H1 (cell line): ENCODE measurements at regions not wholly inside any gene's neighbourhood (a gene's known extent, or its start where the extent isn't known, plus 50 kb on each side); places are given as distances from the start of the nearest gene placed in this dataset.

Experiments
- CTCF ChIA-PET: fragments of 300-600 bp; sonication (Branson Sonifier 250); formaldehyde crosslinking; loops from one replicate; lab custom pipeline; 2021; ENCODE audit not compliant: partially characterized antibody; lab: Charles Lee
- POLR2A ChIA-PET: fragments of 300-600 bp; sonication (Branson Sonifier 250); formaldehyde crosslinking; loops from one replicate; lab custom pipeline; 2021; ENCODE audit warnings: inconsistent platforms; ENCODE audit not compliant: partially characterized antibody; lab: Charles Lee
- DNase-seq, 2 experiments: peaks; one replicate each; pipeline versions ENCODE4 v3.0.0 to v3.0.0-alpha.2; 2010 to 2022; ENCODE audit warnings: low spot score in 2 of 2, low read depth in 1 of 2, mixed read lengths in 1 of 2
- FAIRE-seq: peaks from 2 replicates; lab custom pipeline; 2011; peaks lifted over from hg19 to GRCh38; lab: Jason Lieb, UNC
- H2AFZ ChIP-seq: 2 replicates; pipeline ENCODE4 v1.8.1; 2012; ENCODE audit warnings: low read length, inconsistent platforms
- H2AK5ac ChIP-seq: 2 replicates; pipeline ENCODE4 v1.6.1; 2013; ENCODE audit warnings: low read depth, low read length
- H2BK120ac ChIP-seq: replicated peaks from 2 replicates; pipeline ENCODE3; 2013; ENCODE audit warnings: low read depth, low read length, inconsistent platforms
- H2BK12ac ChIP-seq: 2 replicates; pipeline ENCODE4 v1.6.1; 2013; ENCODE audit warnings: low read depth, low read length
- H2BK15ac ChIP-seq: 2 replicates; pipeline ENCODE4 v1.6.1; 2013; ENCODE audit warnings: low read length
- H2BK20ac ChIP-seq: 2 replicates; pipeline ENCODE4 v1.6.1; 2013; ENCODE audit warnings: low read length
- H2BK5ac ChIP-seq: 2 replicates; pipeline ENCODE4 v1.6.1; 2013; ENCODE audit warnings: low read depth, low read length
- H3K14ac ChIP-seq: 2 replicates; pipeline ENCODE4 v1.6.1; 2013; ENCODE audit warnings: inconsistent platforms; ENCODE audit not compliant: insufficient read length
- H3K18ac ChIP-seq: 2 replicates; pipeline ENCODE4 v1.6.1; 2013; ENCODE audit warnings: low read length; ENCODE audit errors: extremely low read depth
- H3K23ac ChIP-seq: 2 replicates; pipeline ENCODE4 v1.6.1; 2013; ENCODE audit warnings: inconsistent platforms; ENCODE audit not compliant: insufficient read length
- H3K23me2 ChIP-seq: 2 replicates; pipeline ENCODE4 v1.6.1; 2013; ENCODE audit warnings: low read depth, low read length
- H3K27ac ChIP-seq: 2 replicates; pipeline ENCODE4 v1.6.1; 2011; ENCODE audit warnings: low read depth, low read length, inconsistent platforms
- H3K27me3 ChIP-seq, 4 experiments: replicated peaks in 1 of 4; 1 replicate in 1 of 4; 2 replicates in 3 of 4; pipeline versions ENCODE4 v1.6.1 to v1.8.1; 2011 to 2013; ENCODE audit warnings: low read length in 3 of 4, mild to moderate bottlenecking in 3 of 4, inconsistent platforms in 2 of 4, mixed read lengths in 2 of 4, moderate library complexity in 1 of 4; ENCODE audit not compliant: control insufficient read depth in 3 of 4, insufficient read depth in 3 of 4; ENCODE audit errors: extremely low read depth in 1 of 4
- H3K36me3 ChIP-seq, 4 experiments: 2 replicates each; pipeline versions ENCODE4 v1.6.1 to v1.8.1; 2011 to 2013; ENCODE audit warnings: mild to moderate bottlenecking in 4 of 4, low read length in 3 of 4, moderate library complexity in 2 of 4, control low read depth in 1 of 4, inconsistent platforms in 1 of 4; ENCODE audit not compliant: insufficient read depth in 4 of 4, control insufficient read depth in 2 of 4
- H3K4ac ChIP-seq: replicated peaks from 2 replicates; pipeline ENCODE3; 2013; ENCODE audit warnings: low read length, low read depth, mixed read lengths, inconsistent platforms; ENCODE audit not compliant: insufficient read length
- H3K4me1 ChIP-seq, 4 experiments: replicated peaks in 1 of 4; 1 replicate in 1 of 4; 2 replicates in 3 of 4; pipeline versions ENCODE4 v1.6.1 to v1.8.1; 2011 to 2013; ENCODE audit warnings: low read length in 3 of 4, inconsistent platforms in 2 of 4, mixed read lengths in 1 of 4; ENCODE audit not compliant: insufficient read depth in 4 of 4, control insufficient read depth in 3 of 4
- H3K4me2 ChIP-seq, 2 experiments: 2 replicates each; pipeline versions ENCODE4 v1.6.1 to v1.8.1; 2011 to 2013; ENCODE audit warnings: low read depth in 2 of 2, low read length in 2 of 2, control low read depth in 1 of 2, inconsistent platforms in 1 of 2, mild to moderate bottlenecking in 1 of 2; ENCODE audit not compliant: insufficient read depth in 1 of 2
- H3K4me3 ChIP-seq, 4 experiments: fragments of 200-600, 300-600 bp in 1 of 4; sonication (generic), shearing (Covaris generic), sonication (Bioruptor Twin) in 1 of 4; 2 replicates each; pipeline versions ENCODE4 v1.5.1 to v1.8.1; 2011 to 2016; ENCODE audit warnings: low read length in 4 of 4, low read depth in 3 of 4, control low read depth in 2 of 4, inconsistent platforms in 2 of 4, mild to moderate bottlenecking in 2 of 4, mixed read lengths in 1 of 4, moderate library complexity in 1 of 4; ENCODE audit not compliant: insufficient read depth in 2 of 4; ENCODE audit errors: extremely low read depth in 1 of 4
- H3K56ac ChIP-seq: replicated peaks from 2 replicates; pipeline ENCODE3; 2013; ENCODE audit warnings: low read depth, mild to moderate bottlenecking, mixed read lengths, low read length, inconsistent platforms; ENCODE audit not compliant: insufficient read length
- H3K79me1 ChIP-seq: 2 replicates; pipeline ENCODE4 v1.6.1; 2013; ENCODE audit warnings: low read depth, low read length, control low read depth
- H3K79me2 ChIP-seq, 2 experiments: 2 replicates each; pipeline versions ENCODE4 v1.6.1 to v1.8.1; 2012 to 2013; ENCODE audit warnings: low read length in 2 of 2, mild to moderate bottlenecking in 2 of 2, inconsistent platforms in 1 of 2; ENCODE audit not compliant: insufficient read depth in 2 of 2, control insufficient read depth in 1 of 2
- H3K9ac ChIP-seq, 4 experiments: replicated peaks in 1 of 4; 1 replicate in 1 of 4; 2 replicates in 3 of 4; pipeline versions ENCODE4 v1.6.1 to v1.8.1; 2011 to 2013; ENCODE audit warnings: low read depth in 3 of 4, low read length in 3 of 4, control low read depth in 2 of 4, mild to moderate bottlenecking in 2 of 4, moderate library complexity in 2 of 4, inconsistent platforms in 1 of 4; ENCODE audit errors: extremely low read depth in 1 of 4
- H3K9me3 ChIP-seq, 2 experiments: 2 replicates each; pipeline versions ENCODE4 v1.6.1 to v1.8.1; 2012 to 2013; ENCODE audit warnings: mild to moderate bottlenecking in 2 of 2, moderate library complexity in 2 of 2, control low read depth in 1 of 2, inconsistent platforms in 1 of 2, low read depth in 1 of 2, low read length in 1 of 2, mixed read lengths in 1 of 2; ENCODE audit not compliant: insufficient read depth in 2 of 2
- H4K20me1 ChIP-seq, 2 experiments: replicated peaks in 1 of 2; 2 replicates each; pipeline versions ENCODE3 to v1.8.1; 2011 to 2013; ENCODE audit warnings: inconsistent platforms in 2 of 2, low read length in 2 of 2, mild to moderate bottlenecking in 1 of 2; ENCODE audit not compliant: insufficient read depth in 2 of 2, control insufficient read depth in 1 of 2
- H4K5ac ChIP-seq: 2 replicates; pipeline ENCODE4 v1.6.1; 2013; ENCODE audit warnings: low read length, low read depth, mixed read lengths, inconsistent platforms; ENCODE audit not compliant: insufficient read length
- H4K8ac ChIP-seq: 2 replicates; pipeline ENCODE4 v1.8.0; 2013; ENCODE audit warnings: mild to moderate bottlenecking, moderate library complexity, low read length, inconsistent platforms; ENCODE audit not compliant: insufficient read depth; ENCODE audit errors: extremely low read depth
- H4K91ac ChIP-seq: replicated peaks from 2 replicates; pipeline ENCODE3; 2013; ENCODE audit warnings: low read length, mixed read lengths, inconsistent platforms; ENCODE audit not compliant: insufficient read length
- HDAC6 ChIP-seq: IDR thresholded peaks from one replicate; pipeline ENCODE4 v1.7.1; 2012; ENCODE audit warnings: low read depth, mild to moderate bottlenecking, inconsistent platforms, low read length, moderate library complexity
- WGBS, 2 experiments: shearing (Covaris generic) in 1 of 2; methylation state at CpG; one replicate each; pipeline versions ENCODE4 v1.1.6 to v1.1.7; 2013 to 2015; ENCODE audit warnings: low lambda C conversion rate in 2 of 2, mixed read lengths in 2 of 2, inconsistent platforms in 1 of 2, low coverage in 1 of 2, missing lambda C conversion rate in 1 of 2; ENCODE audit not compliant: insufficient replicate concordance in 2 of 2, insufficient coverage in 1 of 2, insufficient read length in 1 of 2; ENCODE audit errors: extremely low coverage in 1 of 2, missing lambda C conversion rate in 1 of 2; 5-methylcytosine and 5-hydroxymethylcytosine counted together

DNA sequence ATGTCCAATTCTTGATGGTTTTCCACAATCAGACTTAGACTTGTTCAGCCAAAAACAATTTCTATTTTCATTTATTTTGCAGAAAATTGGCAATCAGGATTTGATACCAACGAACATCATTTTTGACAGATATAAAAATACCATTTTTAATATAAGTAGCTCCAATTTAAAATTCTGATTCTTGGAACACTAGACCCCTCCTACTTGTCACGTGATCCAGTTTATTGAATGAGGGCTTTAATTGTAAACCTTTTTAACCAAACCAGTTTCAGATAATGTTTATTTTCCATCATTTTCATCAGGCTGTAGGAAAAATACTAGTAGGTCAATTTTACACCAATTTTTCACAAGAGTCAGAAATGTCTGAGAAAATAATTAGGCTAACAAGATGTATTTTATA, 607.2 kb upstream of the RGS18 start:
- no peaks in the 10 kb centered on the region for H3K36me3 ChIP-seq

More for the DNA sequence above, 607.2 kb upstream of the RGS18 start:
- Histone ChIP-seq H3K4me2 (no peak overlapping the region), H2BK15ac (no peak overlapping the region), H3K14ac (no peak overlapping the region), H3K4me1 (no peaks in the 10 kb centered on the region), H3K4me3 (no peak overlapping the region), H2BK20ac (no peak overlapping the region), H3K27ac (no peak overlapping the region), H2BK5ac (no peak overlapping the region), H3K23ac (no peak overlapping the region), H2AFZ (no peak overlapping the region), H3K18ac (no peak overlapping the region), H2AK5ac (no peak overlapping the region), H2BK120ac (no peak overlapping the region), H3K23me2 (no peaks in the 10 kb centered on the region), H3K79me1 (no peaks in the 10 kb centered on the region), H3K79me2 (no peaks in the 10 kb centered on the region), H3K9me3 (no peaks in the 10 kb centered on the region), H3K9ac (no peak overlapping the region), H4K91ac (no peak overlapping the region), H4K20me1 (no peaks in the 10 kb centered on the region), H4K5ac (no peak overlapping the region), H2BK12ac (no peak overlapping the region), H4K8ac (no peak overlapping the region), H3K27me3 (no peaks in the 10 kb centered on the region), H3K56ac (no peak overlapping the region), H3K4ac (no peak overlapping the region)
- POLR2A ChIA-PET = no interaction called here
- TF ChIP-seq HDAC6 = no peak
- CTCF ChIA-PET = no interaction called here
- DNase-seq (no peak), FAIRE-seq (no peak)
- 92% methylated on average over 2 of the region's 2 CpGs; no CpG with 5 or more reads in 1 of the 2 experiments for WGBS, 2 experiments
